ENCODE measurements at regions not wholly inside any gene's neighbourhood (a gene's known extent, or its start where the extent isn't known, plus 50 kb on each side); places are given as distances from the start of the nearest gene placed in this dataset.

DNA sequence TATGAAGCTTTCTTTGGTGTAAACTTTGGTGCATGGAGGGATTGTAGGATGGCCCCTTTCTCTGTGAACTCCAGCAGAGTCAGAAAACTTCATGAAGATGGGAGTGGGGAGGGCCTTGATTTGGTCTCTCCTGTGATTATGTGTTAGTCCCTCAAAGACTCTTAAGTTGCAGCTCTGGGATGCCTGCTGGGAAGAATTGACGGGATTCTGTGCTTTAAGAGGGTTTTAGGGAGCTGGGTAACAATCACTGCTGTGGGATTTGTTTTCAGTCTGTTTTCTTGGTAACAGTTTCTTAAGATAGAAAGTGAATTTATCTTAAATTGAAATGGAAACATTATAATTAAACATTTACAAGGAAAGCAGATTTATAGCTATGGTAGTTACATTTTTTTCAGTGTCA, 378.1 kb downstream of the AACS start:
- BruUV-seq (replicated peaks): no TSS peak
- H3K9me3 ChIP-seq (ENCODE audit: low read length): 0 out of 2 replicates have a peak, but pooled peaks cover 5% of the 10 kb centered on the region
- H4K20me1 ChIP-seq (ENCODE audit: insufficient read depth, low read length): no peaks in the 10 kb centered on the region
- H3K9me2 ChIP-seq (ENCODE audit: insufficient read depth, low read length): no peaks in the 10 kb centered on the region
- H3K79me2 ChIP-seq (ENCODE audit: insufficient read depth, low read depth, low read length): no peaks in the 10 kb centered on the region
- TF ChIP-seq EZH2phosphoT487 (IDR thresholded peaks at IDR 0.05; ENCODE audit: borderline replicate concordance, low read depth, low read length): no peak
- TF ChIP-seq, protein P1, sequence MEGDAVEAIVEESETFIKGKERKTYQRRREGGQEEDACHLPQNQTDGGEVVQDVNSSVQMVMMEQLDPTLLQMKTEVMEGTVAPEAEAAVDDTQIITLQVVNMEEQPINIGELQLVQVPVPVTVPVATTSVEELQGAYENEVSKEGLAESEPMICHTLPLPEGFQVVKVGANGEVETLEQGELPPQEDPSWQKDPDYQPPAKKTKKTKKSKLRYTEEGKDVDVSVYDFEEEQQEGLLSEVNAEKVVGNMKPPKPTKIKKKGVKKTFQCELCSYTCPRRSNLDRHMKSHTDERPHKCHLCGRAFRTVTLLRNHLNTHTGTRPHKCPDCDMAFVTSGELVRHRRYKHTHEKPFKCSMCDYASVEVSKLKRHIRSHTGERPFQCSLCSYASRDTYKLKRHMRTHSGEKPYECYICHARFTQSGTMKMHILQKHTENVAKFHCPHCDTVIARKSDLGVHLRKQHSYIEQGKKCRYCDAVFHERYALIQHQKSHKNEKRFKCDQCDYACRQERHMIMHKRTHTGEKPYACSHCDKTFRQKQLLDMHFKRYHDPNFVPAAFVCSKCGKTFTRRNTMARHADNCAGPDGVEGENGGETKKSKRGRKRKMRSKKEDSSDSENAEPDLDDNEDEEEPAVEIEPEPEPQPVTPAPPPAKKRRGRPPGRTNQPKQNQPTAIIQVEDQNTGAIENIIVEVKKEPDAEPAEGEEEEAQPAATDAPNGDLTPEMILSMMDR (conservative IDR thresholded peaks at IDR 0.05; ENCODE audit: low read length): no peak
- CTCF ChIA-PET (ENCODE audit: unreplicated experiment): no interaction called here
- H3K27ac ChIP-seq (ENCODE audit: low read depth, low read length, poor library complexity, severe bottlenecking): no peak overlapping the region
- no peaks in the 10 kb centered on the region for H3K36me3 ChIP-seq (ENCODE audit: insufficient read depth, low read length)
- no peak for DNase-seq (ENCODE audit: low spot score)
- intact Hi-C loops (cut with micrococcal nuclease; ENCODE audit: unreplicated experiment): no loop called here
- no peak overlapping the region for H2AFZ ChIP-seq (ENCODE audit: low read length)
- H3K4me1 ChIP-seq (ENCODE audit: insufficient read depth, low read length, poor library complexity, severe bottlenecking): no peaks in the 10 kb centered on the region
- no peak overlapping the region for H3K4me2 ChIP-seq (ENCODE audit: low read length)
- H3K4me3 ChIP-seq (ENCODE audit: low read depth, low read length, poor library complexity, severe bottlenecking): no peak overlapping the region
- POLR2A ChIA-PET: no interaction called here

DNA sequence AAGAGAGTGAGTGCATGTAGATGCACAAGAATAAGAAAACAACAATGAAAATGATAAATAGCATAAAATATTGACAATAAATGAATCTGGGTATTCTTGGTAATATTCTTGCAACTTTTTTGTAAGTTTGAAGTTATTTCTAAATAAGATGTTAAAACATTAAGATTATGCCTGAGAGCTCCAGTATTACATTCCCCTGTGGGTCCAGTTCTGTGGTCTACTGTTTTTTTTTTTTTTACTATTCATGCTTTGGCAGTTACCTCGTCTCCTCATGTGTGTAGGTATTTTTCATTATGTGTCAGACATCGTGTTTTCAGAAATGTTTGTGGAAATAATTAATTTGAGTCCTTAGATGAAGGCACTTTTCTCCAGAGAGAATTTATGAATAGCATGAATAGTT, 386.2 kb downstream of the AACS start:
- ChIA-PET POLR2A (no interaction called here), CTCF (ENCODE audit: unreplicated experiment) (no interaction called here)
- TF ChIP-seq, protein P1 (conservative IDR thresholded peaks at IDR 0.05; ENCODE audit: low read length): no peak
- TF ChIP-seq EZH2phosphoT487 (IDR thresholded peaks at IDR 0.05; ENCODE audit: borderline replicate concordance, low read depth, low read length): no peak
- no peak overlapping the region for H3K4me3 ChIP-seq (ENCODE audit: low read depth, low read length, poor library complexity, severe bottlenecking)
- no peak overlapping the region for H3K4me2 ChIP-seq (ENCODE audit: low read length)
- H3K9me3 ChIP-seq (ENCODE audit: low read length): peaks cover 10% of the 10 kb centered on the region; the same call in 1 of the 2 replicates
- no peaks in the 10 kb centered on the region for H3K79me2 ChIP-seq (ENCODE audit: insufficient read depth, low read depth, low read length)
- H3K27ac ChIP-seq (ENCODE audit: low read depth, low read length, poor library complexity, severe bottlenecking): no peak overlapping the region
- BruUV-seq (replicated peaks): no TSS peak
- intact Hi-C loops (cut with micrococcal nuclease; ENCODE audit: unreplicated experiment): no loop called here
- H3K36me3 ChIP-seq (ENCODE audit: insufficient read depth, low read length): no peaks in the 10 kb centered on the region
- H3K9me2 ChIP-seq (ENCODE audit: insufficient read depth, low read length): no peaks in the 10 kb centered on the region
- DNase-seq (ENCODE audit: low spot score): no peak
- H3K4me1 ChIP-seq (ENCODE audit: insufficient read depth, low read length, poor library complexity, severe bottlenecking): no peaks in the 10 kb centered on the region
- H2AFZ ChIP-seq (ENCODE audit: low read length): no peak overlapping the region
- H4K20me1 ChIP-seq (ENCODE audit: insufficient read depth, low read length): no peaks in the 10 kb centered on the region

DNA sequence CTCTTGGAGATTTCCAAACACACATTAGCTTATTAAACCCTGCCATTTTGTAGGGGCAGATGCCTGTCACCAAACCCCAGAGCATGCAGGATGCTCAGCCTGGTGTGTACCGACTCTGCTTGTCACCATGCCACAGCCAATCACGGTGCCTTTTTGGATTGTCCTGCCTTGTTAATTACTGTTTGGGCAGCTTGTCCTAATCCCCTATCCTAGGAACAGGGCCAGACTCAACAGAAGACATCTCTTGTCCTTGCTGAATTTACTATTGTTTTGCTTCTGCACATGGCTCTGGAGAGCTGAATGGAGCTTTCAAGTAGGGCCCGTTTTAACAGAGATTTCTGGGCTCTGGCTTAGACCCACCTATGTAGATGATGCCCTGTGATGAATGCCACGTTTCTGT, 388.5 kb downstream of the AACS start:
- Histone ChIP-seq H3K27ac (ENCODE audit: low read depth, low read length, poor library complexity, severe bottlenecking) (no peak overlapping the region), H3K9me3 (ENCODE audit: low read length) (peaks cover 6% of the 10 kb centered on the region; the same call in 1 of the 2 replicates), H3K4me3 (ENCODE audit: low read depth, low read length, poor library complexity, severe bottlenecking) (no peak overlapping the region), H3K36me3 (ENCODE audit: insufficient read depth, low read length) (no peaks in the 10 kb centered on the region), H3K79me2 (ENCODE audit: insufficient read depth, low read depth, low read length) (no peaks in the 10 kb centered on the region), H3K4me2 (ENCODE audit: low read length) (no peak overlapping the region), H2AFZ (ENCODE audit: low read length) (no peak overlapping the region), H4K20me1 (ENCODE audit: insufficient read depth, low read length) (no peaks in the 10 kb centered on the region), H3K9me2 (ENCODE audit: insufficient read depth, low read length) (no peaks in the 10 kb centered on the region), H3K4me1 (ENCODE audit: insufficient read depth, low read length, poor library complexity, severe bottlenecking) (no peaks in the 10 kb centered on the region)
- ChIA-PET CTCF (ENCODE audit: unreplicated experiment) (no interaction called here), POLR2A (no interaction called here)
- intact Hi-C loops (cut with micrococcal nuclease; ENCODE audit: unreplicated experiment): no loop called here
- no TSS peak for BruUV-seq (replicated peaks)
- DNase-seq (ENCODE audit: low spot score): no peak
- no peak for TF ChIP-seq EZH2phosphoT487 (IDR thresholded peaks at IDR 0.05; ENCODE audit: borderline replicate concordance, low read depth, low read length)
- TF ChIP-seq, protein P1 (conservative IDR thresholded peaks at IDR 0.05; ENCODE audit: low read length): no peak
